BE2C (cell line): ENCODE measurements at regions not wholly inside any gene's neighbourhood (a gene's known extent, or its start where the extent isn't known, plus 50 kb on each side); places are given as distances from the start of the nearest gene placed in this dataset.
"Not testable (repeated sequence)": the region's sequence is repeated elsewhere in the genome, so short reads cannot be mapped to it uniquely, and the experiment has no call there.

Experiments
- DNase-seq: peaks from one replicate; pipeline ENCODE4 v3.0.0-alpha.2; 2020
- H3K27me3 ChIP-seq: fragments of 250-450 bp; sonication (Bioruptor Pico); 2 replicates; pipeline ENCODE4 v1.5.1; 2020; ENCODE audit warnings: mild to moderate bottlenecking
- H3K36me3 ChIP-seq: fragments of 250-450 bp; sonication (Bioruptor Pico); 2 replicates; pipeline ENCODE4 v1.5.1; 2020; ENCODE audit warnings: mild to moderate bottlenecking
- H3K4me1 ChIP-seq: fragments of 250-450 bp; sonication (Bioruptor Pico); 2 replicates; pipeline ENCODE4 v1.5.1; 2020
- H3K4me3 ChIP-seq: 2 replicates; pipeline ENCODE4 v1.5.1; 2011; ENCODE audit warnings: low read depth, low read length
- H3K9me3 ChIP-seq: fragments of 250-450 bp; sonication (Bioruptor Pico); 2 replicates; pipeline ENCODE4 v1.5.1; 2020
- TF ChIP-seq, protein P1 (sequence below): IDR thresholded peaks from 2 replicates; pipeline ENCODE4 v1.5.1; 2012; ENCODE audit warnings: mild to moderate bottlenecking, low read depth, low read length

DNA sequence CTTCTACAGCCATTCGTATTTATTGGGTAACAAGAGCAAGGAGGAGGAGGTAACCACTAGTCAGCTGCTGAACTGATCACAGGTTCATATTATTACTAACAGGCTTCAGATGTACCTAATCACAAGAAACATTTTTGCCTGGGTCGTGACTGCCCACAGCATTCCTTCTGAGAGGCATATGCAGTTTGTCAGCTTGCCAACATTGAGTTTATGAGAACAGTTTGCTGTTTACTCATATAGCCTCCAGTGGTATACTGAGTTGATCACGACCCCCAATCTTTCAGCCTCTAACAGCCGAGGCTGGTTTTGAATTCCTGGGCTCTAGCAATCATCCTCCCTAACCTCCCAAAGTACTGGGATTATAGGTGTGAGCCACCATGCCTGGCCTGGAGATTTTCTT lies 693.6 kb downstream of the TLE1 start:
- Histone ChIP-seq H3K27me3 (no peaks in the 10 kb centered on the region), H3K4me3 (no peak overlapping the region), H3K36me3 (no peaks in the 10 kb centered on the region), H3K4me1 (no peaks in the 10 kb centered on the region), H3K9me3 (no peaks in the 10 kb centered on the region)
- DNase-seq: no peak
- TF ChIP-seq, protein P1, sequence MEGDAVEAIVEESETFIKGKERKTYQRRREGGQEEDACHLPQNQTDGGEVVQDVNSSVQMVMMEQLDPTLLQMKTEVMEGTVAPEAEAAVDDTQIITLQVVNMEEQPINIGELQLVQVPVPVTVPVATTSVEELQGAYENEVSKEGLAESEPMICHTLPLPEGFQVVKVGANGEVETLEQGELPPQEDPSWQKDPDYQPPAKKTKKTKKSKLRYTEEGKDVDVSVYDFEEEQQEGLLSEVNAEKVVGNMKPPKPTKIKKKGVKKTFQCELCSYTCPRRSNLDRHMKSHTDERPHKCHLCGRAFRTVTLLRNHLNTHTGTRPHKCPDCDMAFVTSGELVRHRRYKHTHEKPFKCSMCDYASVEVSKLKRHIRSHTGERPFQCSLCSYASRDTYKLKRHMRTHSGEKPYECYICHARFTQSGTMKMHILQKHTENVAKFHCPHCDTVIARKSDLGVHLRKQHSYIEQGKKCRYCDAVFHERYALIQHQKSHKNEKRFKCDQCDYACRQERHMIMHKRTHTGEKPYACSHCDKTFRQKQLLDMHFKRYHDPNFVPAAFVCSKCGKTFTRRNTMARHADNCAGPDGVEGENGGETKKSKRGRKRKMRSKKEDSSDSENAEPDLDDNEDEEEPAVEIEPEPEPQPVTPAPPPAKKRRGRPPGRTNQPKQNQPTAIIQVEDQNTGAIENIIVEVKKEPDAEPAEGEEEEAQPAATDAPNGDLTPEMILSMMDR: no peak

- H3K4me1 ChIP-seq: no peaks in the 10 kb centered on the region
- H3K36me3 ChIP-seq: no peaks in the 10 kb centered on the region
- H3K4me3 ChIP-seq: no peak overlapping the region
- DNase-seq: no peak
- H3K27me3 ChIP-seq: no peaks in the 10 kb centered on the region
- TF ChIP-seq, protein P1: no peak
- H3K9me3 ChIP-seq: no peaks in the 10 kb centered on the region
Measured at GRCh38 chr9:80994892-80995291, 694.5 kb downstream of the TLE1 start.

DNA sequence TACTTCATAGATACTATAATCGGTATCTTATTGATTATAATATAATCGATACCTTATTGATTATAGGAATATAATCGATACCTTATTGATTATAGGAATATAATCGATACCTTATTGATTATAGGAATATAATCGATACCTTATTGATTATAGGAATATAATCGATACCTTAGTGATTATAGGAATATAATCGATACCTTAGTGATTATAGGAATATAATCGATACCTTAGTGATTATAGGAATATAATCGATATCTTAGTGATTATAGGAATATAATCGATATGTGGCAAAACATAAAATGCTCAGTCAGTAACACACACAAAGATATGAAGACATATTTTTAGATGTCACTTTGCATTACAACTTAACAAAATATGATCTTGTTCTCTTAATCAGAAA lies 703.8 kb downstream of the TLE1 start:
- not testable (repeated sequence) for H3K36me3 ChIP-seq

GRCh38 chr9:80976403-80976802 lies 712.9 kb downstream of the TLE1 start:
- no peak for DNase-seq
- Histone ChIP-seq H3K9me3 (no peaks in the 10 kb centered on the region), H3K4me1 (no peaks in the 10 kb centered on the region), H3K36me3 (no peaks in the 10 kb centered on the region), H3K27me3 (no peaks in the 10 kb centered on the region), H3K4me3 (no peak overlapping the region)
- TF ChIP-seq, protein P1: no peak

More for the DNA sequence above, 703.8 kb downstream of the TLE1 start:
- not testable (repeated sequence) for H3K9me3 ChIP-seq, DNase-seq, H3K4me1 ChIP-seq, H3K4me3 ChIP-seq, H3K27me3 ChIP-seq

GRCh38 chr9:80970377-80970776 lies 719.0 kb downstream of the TLE1 start:
- H3K4me1 ChIP-seq, DNase-seq, H3K4me3 ChIP-seq, H3K36me3 ChIP-seq, H3K9me3 ChIP-seq, H3K27me3 ChIP-seq: not testable (repeated sequence)

GRCh38 chr9:80968611-80969010 lies 720.7 kb downstream of the TLE1 start:
- Histone ChIP-seq H3K27me3 (no peaks in the 10 kb centered on the region), H3K4me1 (no peaks in the 10 kb centered on the region), H3K4me3 (no peak overlapping the region), H3K9me3 (no peaks in the 10 kb centered on the region), H3K36me3 (no peaks in the 10 kb centered on the region)
- no peak for DNase-seq
- TF ChIP-seq, protein P1: no peak

GRCh38 chr9:80964914-80965313 lies 724.4 kb downstream of the TLE1 start:
- no peak for DNase-seq
- TF ChIP-seq, protein P1: no peak
- H3K4me1 ChIP-seq: no peaks in the 10 kb centered on the region

More at GRCh38 chr9:80964914-80965313, 724.4 kb downstream of the TLE1 start:
- no peaks in the 10 kb centered on the region for H3K27me3 ChIP-seq
- no peaks in the 10 kb centered on the region for H3K36me3 ChIP-seq
- H3K4me3 ChIP-seq: no peak overlapping the region
- H3K9me3 ChIP-seq: no peaks in the 10 kb centered on the region
